Calu3 (cell line): ENCODE measurements at regions not wholly inside any gene's neighbourhood (a gene's known extent, or its start where the extent isn't known, plus 50 kb on each side); places are given as distances from the start of the nearest gene placed in this dataset.
"Not testable (repeated sequence)": the region's sequence is repeated elsewhere in the genome, so short reads cannot be mapped to it uniquely, and the experiment has no call there.

Experiments used
- BruUV-seq: library from RNA; stranded (reverse); fragments of 400-500 nt; replicated peaks from 2 replicates; lab custom pipeline; 2021; lab: Mats Ljungman, UMichigan
- CTCF ChIA-PET: fragments of 300-600 bp; sonication (Branson Sonifier 250); formaldehyde crosslinking; loops from one replicate; lab custom pipeline; 2022; ENCODE audit warnings: antibody characterized with exemption; lab: Charles Lee
- DNase-seq: peaks from one replicate; pipeline ENCODE4 v3.0.0; 2022
- H3K27ac Mint-ChIP-seq: one replicate; pipeline ENCODE4 v1.8.0; 2022; ENCODE audit warnings: mixed read lengths; ENCODE audit not compliant: unreplicated experiment
- H3K27me3 Mint-ChIP-seq: one replicate; pipeline ENCODE4 v1.8.0; 2022; ENCODE audit warnings: mixed read lengths; ENCODE audit not compliant: unreplicated experiment
- H3K36me3 Mint-ChIP-seq: one replicate; pipeline ENCODE4 v1.8.0; 2022; ENCODE audit warnings: mild to moderate bottlenecking, moderate library complexity, mixed read lengths; ENCODE audit not compliant: insufficient read depth, unreplicated experiment
- H3K4me1 Mint-ChIP-seq: one replicate; pipeline ENCODE4 v1.8.0; 2022; ENCODE audit warnings: mild to moderate bottlenecking, low read depth, mixed read lengths; ENCODE audit not compliant: unreplicated experiment
- H3K4me3 Mint-ChIP-seq: one replicate; pipeline ENCODE4 v1.8.0; 2022; ENCODE audit warnings: mild to moderate bottlenecking, low read depth, moderate library complexity, mixed read lengths; ENCODE audit not compliant: unreplicated experiment
- H3K9me3 Mint-ChIP-seq: one replicate; pipeline ENCODE4 v1.8.0; 2022; ENCODE audit warnings: low read depth, mixed read lengths; ENCODE audit not compliant: unreplicated experiment
- intact Hi-C: fragments of 100-400 bp; cut with micrococcal nuclease; formaldehyde crosslinking; loops from one replicate; pipeline ENCODE4 v1.10.0; 2022; ENCODE audit not compliant: unreplicated experiment
- TF ChIP-seq, protein P1 (sequence below): fragments of 200-600 bp; IDR thresholded peaks from one replicate; pipeline ENCODE4 v1.8.0; 2022; ENCODE audit warnings: antibody characterized with exemption; ENCODE audit not compliant: unreplicated experiment

DNA sequence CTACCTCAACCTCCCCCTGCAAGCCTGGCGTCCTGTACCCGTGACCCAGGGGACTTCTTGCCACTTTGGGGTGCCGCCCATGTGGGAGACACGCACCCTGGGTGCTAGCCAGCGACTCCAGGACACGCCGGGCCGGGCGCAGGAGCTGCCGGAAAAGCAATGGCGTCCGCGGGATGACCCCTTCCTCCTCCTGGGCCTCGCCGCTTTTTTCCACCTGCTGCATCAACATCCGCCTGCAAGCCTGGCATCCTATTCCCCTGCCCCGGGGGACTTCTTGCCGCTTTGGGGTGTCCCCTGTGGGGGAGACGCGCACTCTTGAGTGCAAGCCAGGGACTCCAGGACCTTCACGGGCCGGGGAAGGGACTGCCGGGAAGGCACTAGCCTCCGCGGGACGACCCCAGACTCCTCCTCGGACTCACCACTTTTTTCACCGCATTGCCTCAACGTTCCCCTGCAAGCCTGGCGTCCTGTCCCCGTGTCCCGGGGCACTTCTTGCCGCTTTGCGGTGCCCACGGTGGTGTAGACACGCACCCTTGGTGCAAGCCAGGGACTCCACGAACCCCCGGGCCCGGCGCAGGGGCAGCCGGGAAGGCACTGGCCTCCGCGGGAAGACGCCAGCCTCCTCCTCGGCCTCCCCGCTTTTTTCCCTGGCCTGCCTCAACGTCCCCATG is 237.8 kb downstream of the TUBA3C start:
- Mint-ChIP-seq H3K27ac (no peak overlapping the region), H3K4me3 (no peak overlapping the region), H3K27me3 (no peaks in the 10 kb centered on the region), H3K4me1 (no peaks in the 10 kb centered on the region), H3K36me3 (no peaks in the 10 kb centered on the region), H3K9me3 (peaks cover 3% of the 10 kb centered on the region)
- TF ChIP-seq, protein P1, sequence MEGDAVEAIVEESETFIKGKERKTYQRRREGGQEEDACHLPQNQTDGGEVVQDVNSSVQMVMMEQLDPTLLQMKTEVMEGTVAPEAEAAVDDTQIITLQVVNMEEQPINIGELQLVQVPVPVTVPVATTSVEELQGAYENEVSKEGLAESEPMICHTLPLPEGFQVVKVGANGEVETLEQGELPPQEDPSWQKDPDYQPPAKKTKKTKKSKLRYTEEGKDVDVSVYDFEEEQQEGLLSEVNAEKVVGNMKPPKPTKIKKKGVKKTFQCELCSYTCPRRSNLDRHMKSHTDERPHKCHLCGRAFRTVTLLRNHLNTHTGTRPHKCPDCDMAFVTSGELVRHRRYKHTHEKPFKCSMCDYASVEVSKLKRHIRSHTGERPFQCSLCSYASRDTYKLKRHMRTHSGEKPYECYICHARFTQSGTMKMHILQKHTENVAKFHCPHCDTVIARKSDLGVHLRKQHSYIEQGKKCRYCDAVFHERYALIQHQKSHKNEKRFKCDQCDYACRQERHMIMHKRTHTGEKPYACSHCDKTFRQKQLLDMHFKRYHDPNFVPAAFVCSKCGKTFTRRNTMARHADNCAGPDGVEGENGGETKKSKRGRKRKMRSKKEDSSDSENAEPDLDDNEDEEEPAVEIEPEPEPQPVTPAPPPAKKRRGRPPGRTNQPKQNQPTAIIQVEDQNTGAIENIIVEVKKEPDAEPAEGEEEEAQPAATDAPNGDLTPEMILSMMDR = no peak
- BruUV-seq = no TSS peak
- CTCF ChIA-PET = no interaction called here
- intact Hi-C loops = no loop called here
- no peak for DNase-seq

DNA sequence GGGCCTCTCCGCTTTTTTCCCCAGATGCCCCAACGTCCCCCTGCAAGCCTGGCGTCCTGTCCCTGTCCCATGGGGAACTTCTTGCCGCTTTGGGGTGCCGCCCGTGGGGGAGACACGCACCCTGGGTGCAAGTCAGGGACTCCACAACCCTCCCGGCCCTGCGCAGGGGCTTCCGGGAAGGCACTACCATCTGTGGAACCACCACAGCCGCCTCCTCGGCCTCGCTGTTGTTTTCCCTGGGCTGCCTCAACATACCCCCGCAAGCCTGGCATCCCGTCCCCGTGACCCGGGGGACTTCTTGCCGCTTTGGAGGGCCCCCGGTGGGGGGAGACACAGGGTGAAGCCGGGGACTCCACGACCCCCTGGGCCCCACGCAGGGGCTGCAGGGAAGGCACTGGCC is 238.4 kb downstream of the TUBA3C start:
- Mint-ChIP-seq H3K36me3 (no peaks in the 10 kb centered on the region), H3K4me1 (no peaks in the 10 kb centered on the region), H3K27ac (no peak overlapping the region), H3K27me3 (no peaks in the 10 kb centered on the region), H3K9me3 (peaks cover 3% of the 10 kb centered on the region), H3K4me3 (no peak overlapping the region)
- CTCF ChIA-PET = no interaction called here
- no peak for DNase-seq
- TF ChIP-seq, protein P1 = no peak
- intact Hi-C loops = no loop called here
- no TSS peak for BruUV-seq

DNA sequence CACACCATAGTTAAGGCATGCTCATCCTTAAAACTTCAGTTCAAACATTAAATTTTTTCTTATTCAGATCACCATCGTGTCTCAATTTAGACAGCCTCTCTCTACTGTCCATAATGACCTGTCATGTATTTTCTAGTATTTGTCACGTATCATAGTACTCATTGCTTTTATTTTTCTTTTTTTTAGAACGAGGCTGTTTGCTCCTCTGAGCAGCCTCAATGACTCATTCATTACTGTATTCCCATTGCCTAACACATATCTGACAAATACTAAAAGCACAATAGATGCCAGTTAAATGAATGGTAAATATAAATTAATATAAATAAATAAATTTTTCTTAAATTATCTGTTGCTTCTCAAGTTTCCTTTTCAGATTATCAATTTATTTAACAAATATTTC is 245.5 kb downstream of the TUBA3C start:
- BruUV-seq = no TSS peak
- CTCF ChIA-PET = no interaction called here
- Mint-ChIP-seq H3K9me3 (peaks cover 12% of the 10 kb centered on the region), H3K4me1 (no peaks in the 10 kb centered on the region), H3K27ac (no peak overlapping the region), H3K27me3 (no peaks in the 10 kb centered on the region), H3K4me3 (no peak overlapping the region), H3K36me3 (no peaks in the 10 kb centered on the region)
- intact Hi-C loops = no loop called here
- TF ChIP-seq, protein P1 = no peak
- no peak for DNase-seq

DNA sequence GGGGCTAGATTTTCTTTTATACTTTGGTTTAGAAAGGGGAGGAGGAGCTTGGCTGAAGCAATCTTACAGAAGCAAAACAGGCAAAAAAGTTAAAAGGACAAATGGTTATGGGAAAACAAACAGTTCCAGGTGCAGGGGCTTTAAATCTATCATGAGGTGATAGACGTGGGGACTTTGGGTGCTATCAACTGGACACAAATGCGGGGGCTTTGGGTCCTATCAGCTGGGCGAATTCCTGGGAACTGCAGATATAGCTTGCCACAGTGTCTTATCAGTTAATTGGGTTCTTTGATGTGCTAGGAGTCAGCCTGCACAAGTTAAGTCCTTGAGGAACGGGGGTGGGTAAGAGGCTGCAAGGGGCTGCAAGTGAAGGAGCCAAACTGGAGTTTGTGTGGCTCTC is 260.6 kb downstream of the TUBA3C start:
- H3K4me1 Mint-ChIP-seq = no peaks in the 10 kb centered on the region
- TF ChIP-seq, protein P1 = no peak
- CTCF ChIA-PET = no interaction called here
- DNase-seq = no peak
- H3K4me3 Mint-ChIP-seq = no peak overlapping the region
- no peaks in the 10 kb centered on the region for H3K27me3 Mint-ChIP-seq
- no peak overlapping the region for H3K27ac Mint-ChIP-seq
- peaks cover 2% of the 10 kb centered on the region for H3K9me3 Mint-ChIP-seq
- no peaks in the 10 kb centered on the region for H3K36me3 Mint-ChIP-seq
- intact Hi-C loops = no loop called here
- no TSS peak for BruUV-seq

DNA sequence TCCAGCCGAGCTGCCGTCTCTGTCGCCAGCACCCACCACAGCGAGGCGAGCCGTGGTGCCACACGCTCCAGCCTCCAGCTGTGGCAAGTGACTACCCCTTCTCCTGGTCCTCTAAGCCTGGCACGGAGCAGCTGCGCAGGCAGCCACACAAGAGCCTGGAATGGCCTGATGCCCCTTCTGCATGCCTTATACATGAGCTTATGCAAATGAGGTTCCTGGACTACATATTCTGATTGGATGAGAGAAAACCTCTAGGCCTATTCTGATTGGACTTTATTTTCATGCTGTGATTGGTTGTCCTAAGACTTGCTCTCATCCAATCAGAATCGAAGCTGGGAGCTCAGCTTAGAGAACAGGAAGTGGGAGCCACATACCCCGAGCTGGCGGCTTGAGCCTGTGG is 276.5 kb downstream of the TUBA3C start:
- CTCF ChIA-PET, intact Hi-C loops, H3K27ac Mint-ChIP-seq, H3K9me3 Mint-ChIP-seq, H3K4me1 Mint-ChIP-seq, H3K4me3 Mint-ChIP-seq, BruUV-seq, H3K36me3 Mint-ChIP-seq, H3K27me3 Mint-ChIP-seq, DNase-seq: not testable (repeated sequence)

DNA sequence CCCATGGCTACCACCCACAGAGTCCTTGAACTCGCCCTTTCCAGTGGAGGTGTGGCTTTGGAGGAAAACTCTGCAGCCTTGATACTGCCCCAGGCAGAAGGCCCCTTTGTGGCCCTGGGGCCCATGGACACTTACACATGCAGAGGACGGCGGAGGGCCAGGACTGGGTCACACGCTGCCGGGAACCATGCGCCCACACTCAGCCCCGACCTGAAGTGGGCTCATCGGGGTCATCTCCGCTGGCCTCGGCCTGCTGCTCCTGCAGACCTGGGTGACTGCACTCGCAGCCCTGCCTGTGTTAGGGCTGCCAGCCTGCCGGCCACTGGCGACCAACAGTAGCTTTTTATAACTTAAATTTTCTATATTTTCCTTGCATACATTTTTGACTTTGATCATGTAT is 286.2 kb downstream of the TUBA3C start:
- H3K27ac Mint-ChIP-seq, BruUV-seq, H3K4me3 Mint-ChIP-seq, H3K27me3 Mint-ChIP-seq, H3K9me3 Mint-ChIP-seq, CTCF ChIA-PET, H3K36me3 Mint-ChIP-seq, H3K4me1 Mint-ChIP-seq, intact Hi-C loops, DNase-seq: not testable (repeated sequence)

DNA sequence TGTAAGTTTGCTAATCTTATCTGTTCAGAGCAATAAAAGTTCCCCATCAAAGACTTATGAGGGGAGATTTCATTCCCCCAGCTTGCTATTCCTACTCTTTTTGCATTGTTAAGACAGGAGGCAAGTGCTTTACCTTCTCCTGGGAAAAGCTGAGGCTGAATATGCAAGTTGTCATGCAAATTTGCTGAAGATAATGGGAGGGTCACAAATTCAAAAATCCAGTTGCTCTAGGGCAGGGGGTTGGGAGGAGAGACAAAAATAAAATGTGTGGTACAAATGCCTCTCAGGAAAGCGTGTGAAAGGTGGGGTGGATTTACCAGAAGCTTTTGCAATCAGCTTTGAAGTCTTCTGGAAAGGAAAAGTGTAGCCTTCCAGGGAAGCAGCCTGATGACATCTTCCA is 290.4 kb downstream of the TUBA3C start:
- H3K36me3 Mint-ChIP-seq, H3K4me1 Mint-ChIP-seq, H3K4me3 Mint-ChIP-seq, intact Hi-C loops, H3K27ac Mint-ChIP-seq, BruUV-seq, CTCF ChIA-PET, DNase-seq, H3K9me3 Mint-ChIP-seq, H3K27me3 Mint-ChIP-seq: not testable (repeated sequence)
